H1 (cell line): ENCODE measurements at regions not wholly inside any gene's neighbourhood (a gene's known extent, or its start where the extent isn't known, plus 50 kb on each side); places are given as distances from the start of the nearest gene placed in this dataset.

Experiments
- CTCF ChIA-PET: fragments of 300-600 bp; sonication (Branson Sonifier 250); formaldehyde crosslinking; loops from one replicate; lab custom pipeline; 2021; ENCODE audit not compliant: partially characterized antibody; lab: Charles Lee
- POLR2A ChIA-PET: fragments of 300-600 bp; sonication (Branson Sonifier 250); formaldehyde crosslinking; loops from one replicate; lab custom pipeline; 2021; ENCODE audit warnings: inconsistent platforms; ENCODE audit not compliant: partially characterized antibody; lab: Charles Lee
- DNase-seq, 2 experiments: peaks; one replicate each; pipeline versions ENCODE4 v3.0.0 to v3.0.0-alpha.2; 2010 to 2022; ENCODE audit warnings: low spot score in 2 of 2, low read depth in 1 of 2, mixed read lengths in 1 of 2
- FAIRE-seq: peaks from 2 replicates; lab custom pipeline; 2011; peaks lifted over from hg19 to GRCh38; lab: Jason Lieb, UNC
- H2AFZ ChIP-seq: 2 replicates; pipeline ENCODE4 v1.8.1; 2012; ENCODE audit warnings: low read length, inconsistent platforms
- H2AK5ac ChIP-seq: 2 replicates; pipeline ENCODE4 v1.6.1; 2013; ENCODE audit warnings: low read depth, low read length
- H2BK120ac ChIP-seq: replicated peaks from 2 replicates; pipeline ENCODE3; 2013; ENCODE audit warnings: low read depth, low read length, inconsistent platforms
- H2BK12ac ChIP-seq: 2 replicates; pipeline ENCODE4 v1.6.1; 2013; ENCODE audit warnings: low read depth, low read length
- H2BK15ac ChIP-seq: 2 replicates; pipeline ENCODE4 v1.6.1; 2013; ENCODE audit warnings: low read length
- H2BK20ac ChIP-seq: 2 replicates; pipeline ENCODE4 v1.6.1; 2013; ENCODE audit warnings: low read length
- H2BK5ac ChIP-seq: 2 replicates; pipeline ENCODE4 v1.6.1; 2013; ENCODE audit warnings: low read depth, low read length
- H3K14ac ChIP-seq: 2 replicates; pipeline ENCODE4 v1.6.1; 2013; ENCODE audit warnings: inconsistent platforms; ENCODE audit not compliant: insufficient read length
- H3K18ac ChIP-seq: 2 replicates; pipeline ENCODE4 v1.6.1; 2013; ENCODE audit warnings: low read length; ENCODE audit errors: extremely low read depth
- H3K23ac ChIP-seq: 2 replicates; pipeline ENCODE4 v1.6.1; 2013; ENCODE audit warnings: inconsistent platforms; ENCODE audit not compliant: insufficient read length
- H3K23me2 ChIP-seq: 2 replicates; pipeline ENCODE4 v1.6.1; 2013; ENCODE audit warnings: low read depth, low read length
- H3K27ac ChIP-seq: 2 replicates; pipeline ENCODE4 v1.6.1; 2011; ENCODE audit warnings: low read depth, low read length, inconsistent platforms
- H3K27me3 ChIP-seq, 4 experiments: replicated peaks in 1 of 4; 1 replicate in 1 of 4; 2 replicates in 3 of 4; pipeline versions ENCODE4 v1.6.1 to v1.8.1; 2011 to 2013; ENCODE audit warnings: low read length in 3 of 4, mild to moderate bottlenecking in 3 of 4, inconsistent platforms in 2 of 4, mixed read lengths in 2 of 4, moderate library complexity in 1 of 4; ENCODE audit not compliant: control insufficient read depth in 3 of 4, insufficient read depth in 3 of 4; ENCODE audit errors: extremely low read depth in 1 of 4
- H3K36me3 ChIP-seq, 4 experiments: 2 replicates each; pipeline versions ENCODE4 v1.6.1 to v1.8.1; 2011 to 2013; ENCODE audit warnings: mild to moderate bottlenecking in 4 of 4, low read length in 3 of 4, moderate library complexity in 2 of 4, control low read depth in 1 of 4, inconsistent platforms in 1 of 4; ENCODE audit not compliant: insufficient read depth in 4 of 4, control insufficient read depth in 2 of 4
- H3K4ac ChIP-seq: replicated peaks from 2 replicates; pipeline ENCODE3; 2013; ENCODE audit warnings: low read length, low read depth, mixed read lengths, inconsistent platforms; ENCODE audit not compliant: insufficient read length
- H3K4me1 ChIP-seq, 4 experiments: replicated peaks in 1 of 4; 1 replicate in 1 of 4; 2 replicates in 3 of 4; pipeline versions ENCODE4 v1.6.1 to v1.8.1; 2011 to 2013; ENCODE audit warnings: low read length in 3 of 4, inconsistent platforms in 2 of 4, mixed read lengths in 1 of 4; ENCODE audit not compliant: insufficient read depth in 4 of 4, control insufficient read depth in 3 of 4
- H3K4me2 ChIP-seq, 2 experiments: 2 replicates each; pipeline versions ENCODE4 v1.6.1 to v1.8.1; 2011 to 2013; ENCODE audit warnings: low read depth in 2 of 2, low read length in 2 of 2, control low read depth in 1 of 2, inconsistent platforms in 1 of 2, mild to moderate bottlenecking in 1 of 2; ENCODE audit not compliant: insufficient read depth in 1 of 2
- H3K4me3 ChIP-seq, 4 experiments: fragments of 200-600, 300-600 bp in 1 of 4; sonication (generic), shearing (Covaris generic), sonication (Bioruptor Twin) in 1 of 4; 2 replicates each; pipeline versions ENCODE4 v1.5.1 to v1.8.1; 2011 to 2016; ENCODE audit warnings: low read length in 4 of 4, low read depth in 3 of 4, control low read depth in 2 of 4, inconsistent platforms in 2 of 4, mild to moderate bottlenecking in 2 of 4, mixed read lengths in 1 of 4, moderate library complexity in 1 of 4; ENCODE audit not compliant: insufficient read depth in 2 of 4; ENCODE audit errors: extremely low read depth in 1 of 4
- H3K56ac ChIP-seq: replicated peaks from 2 replicates; pipeline ENCODE3; 2013; ENCODE audit warnings: low read depth, mild to moderate bottlenecking, mixed read lengths, low read length, inconsistent platforms; ENCODE audit not compliant: insufficient read length
- H3K79me1 ChIP-seq: 2 replicates; pipeline ENCODE4 v1.6.1; 2013; ENCODE audit warnings: low read depth, low read length, control low read depth
- H3K79me2 ChIP-seq, 2 experiments: 2 replicates each; pipeline versions ENCODE4 v1.6.1 to v1.8.1; 2012 to 2013; ENCODE audit warnings: low read length in 2 of 2, mild to moderate bottlenecking in 2 of 2, inconsistent platforms in 1 of 2; ENCODE audit not compliant: insufficient read depth in 2 of 2, control insufficient read depth in 1 of 2
- H3K9ac ChIP-seq, 4 experiments: replicated peaks in 1 of 4; 1 replicate in 1 of 4; 2 replicates in 3 of 4; pipeline versions ENCODE4 v1.6.1 to v1.8.1; 2011 to 2013; ENCODE audit warnings: low read depth in 3 of 4, low read length in 3 of 4, control low read depth in 2 of 4, mild to moderate bottlenecking in 2 of 4, moderate library complexity in 2 of 4, inconsistent platforms in 1 of 4; ENCODE audit errors: extremely low read depth in 1 of 4
- H3K9me3 ChIP-seq, 2 experiments: 2 replicates each; pipeline versions ENCODE4 v1.6.1 to v1.8.1; 2012 to 2013; ENCODE audit warnings: mild to moderate bottlenecking in 2 of 2, moderate library complexity in 2 of 2, control low read depth in 1 of 2, inconsistent platforms in 1 of 2, low read depth in 1 of 2, low read length in 1 of 2, mixed read lengths in 1 of 2; ENCODE audit not compliant: insufficient read depth in 2 of 2
- H4K20me1 ChIP-seq, 2 experiments: replicated peaks in 1 of 2; 2 replicates each; pipeline versions ENCODE3 to v1.8.1; 2011 to 2013; ENCODE audit warnings: inconsistent platforms in 2 of 2, low read length in 2 of 2, mild to moderate bottlenecking in 1 of 2; ENCODE audit not compliant: insufficient read depth in 2 of 2, control insufficient read depth in 1 of 2
- H4K5ac ChIP-seq: 2 replicates; pipeline ENCODE4 v1.6.1; 2013; ENCODE audit warnings: low read length, low read depth, mixed read lengths, inconsistent platforms; ENCODE audit not compliant: insufficient read length
- H4K8ac ChIP-seq: 2 replicates; pipeline ENCODE4 v1.8.0; 2013; ENCODE audit warnings: mild to moderate bottlenecking, moderate library complexity, low read length, inconsistent platforms; ENCODE audit not compliant: insufficient read depth; ENCODE audit errors: extremely low read depth
- H4K91ac ChIP-seq: replicated peaks from 2 replicates; pipeline ENCODE3; 2013; ENCODE audit warnings: low read length, mixed read lengths, inconsistent platforms; ENCODE audit not compliant: insufficient read length
- BACH1 ChIP-seq: IDR thresholded peaks from 2 replicates; pipeline ENCODE4 v1.6.1; 2012; ENCODE audit warnings: low read length, improper control_type of control experiment
- JUND ChIP-seq: IDR thresholded peaks from 2 replicates; pipeline ENCODE4 v1.6.1; 2011; ENCODE audit warnings: mild to moderate bottlenecking, improper control_type of control experiment, low read length
- RBBP5 ChIP-seq: IDR thresholded peaks from 2 replicates; pipeline ENCODE4 v1.7.1; 2012; ENCODE audit warnings: low read depth, mild to moderate bottlenecking, inconsistent platforms, low read length, moderate library complexity, borderline replicate concordance
- SP1 ChIP-seq: IDR thresholded peaks from 2 replicates; pipeline ENCODE4 v1.6.1; 2011; ENCODE audit warnings: low read depth, low read length
- WGBS, 2 experiments: shearing (Covaris generic) in 1 of 2; methylation state at CpG; one replicate each; pipeline versions ENCODE4 v1.1.6 to v1.1.7; 2013 to 2015; ENCODE audit warnings: low lambda C conversion rate in 2 of 2, mixed read lengths in 2 of 2, inconsistent platforms in 1 of 2, low coverage in 1 of 2, missing lambda C conversion rate in 1 of 2; ENCODE audit not compliant: insufficient replicate concordance in 2 of 2, insufficient coverage in 1 of 2, insufficient read length in 1 of 2; ENCODE audit errors: extremely low coverage in 1 of 2, missing lambda C conversion rate in 1 of 2; 5-methylcytosine and 5-hydroxymethylcytosine counted together
- TF ChIP-seq, protein P1 (sequence below): IDR thresholded peaks from 2 replicates; pipeline ENCODE4 v1.6.1; 2012; ENCODE audit warnings: inconsistent platforms

DNA sequence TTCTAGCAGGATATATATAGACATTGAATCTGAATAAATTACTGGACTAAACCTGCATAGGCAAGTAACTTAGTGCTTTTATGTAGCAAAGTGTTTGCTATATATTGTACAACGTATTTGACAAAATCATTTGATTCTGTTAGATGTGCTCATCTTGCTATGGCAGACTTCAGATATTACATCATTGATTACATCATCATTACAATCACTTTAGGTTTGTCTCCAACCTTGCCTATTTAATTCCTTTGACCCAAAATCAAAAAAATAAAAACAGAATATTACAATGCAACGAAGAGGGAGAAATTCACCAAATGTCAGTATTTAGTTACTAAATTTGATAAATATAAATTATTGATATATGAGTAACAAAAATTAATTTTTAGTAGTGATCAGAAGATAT lies 155.7 kb upstream of the STEAP1 start:
- Histone ChIP-seq H2BK5ac (no peak overlapping the region), H2BK20ac (no peak overlapping the region), H4K5ac (no peak overlapping the region), H4K20me1 (no peaks in the 10 kb centered on the region), H4K91ac (no peak overlapping the region), H3K79me2 (no peaks in the 10 kb centered on the region), H2BK120ac (no peak overlapping the region), H3K79me1 (no peaks in the 10 kb centered on the region), H2AK5ac (no peak overlapping the region), H3K27me3 (no peaks in the 10 kb centered on the region), H3K56ac (no peak overlapping the region), H3K23ac (no peak overlapping the region), H3K27ac (no peak overlapping the region), H3K9ac (no peak overlapping the region), H3K18ac (no peak overlapping the region), H2BK15ac (no peak overlapping the region), H3K4ac (no peak overlapping the region), H3K4me2 (no peak overlapping the region), H2BK12ac (no peak overlapping the region), H4K8ac (no peak overlapping the region), H3K23me2 (no peaks in the 10 kb centered on the region), H3K36me3 (no peaks in the 10 kb centered on the region), H3K4me3 (no peak overlapping the region), H3K4me1 (no peaks in the 10 kb centered on the region), H3K9me3 (peaks cover 0 to 6% of the 10 kb centered on the region in 2 experiments; a peak in 1 of 4 replicates), H3K14ac (no peak overlapping the region), H2AFZ (no peak overlapping the region)
- POLR2A ChIA-PET, result no interaction called here
- TF ChIP-seq JUND (no peak), BACH1 (no peak), RBBP5 (no peak), SP1 (no peak)
- TF ChIP-seq, protein P1, sequence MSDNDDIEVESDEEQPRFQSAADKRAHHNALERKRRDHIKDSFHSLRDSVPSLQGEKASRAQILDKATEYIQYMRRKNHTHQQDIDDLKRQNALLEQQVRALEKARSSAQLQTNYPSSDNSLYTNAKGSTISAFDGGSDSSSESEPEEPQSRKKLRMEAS, result no peak
- CTCF ChIA-PET, result no interaction called here
- DNase-seq (no peak), FAIRE-seq (no peak)
- 87% methylated on average over 2 of the region's 2 CpGs; no CpG with 5 or more reads in 1 of the 2 experiments for WGBS, 2 experiments
